Fibroblast of villous mesenchyme (primary cell): ENCODE measurements at regions not wholly inside any gene's neighbourhood (a gene's known extent, or its start where the extent isn't known, plus 50 kb on each side); places are given as distances from the start of the nearest gene placed in this dataset.

ENCODE experiments used
- DNase-seq: peaks from one replicate; pipeline ENCODE4 v3.0.0-alpha.2; 2010; ENCODE audit warnings: low read depth
- H3K4me3 ChIP-seq: 2 replicates; pipeline ENCODE4 v1.5.1; 2011; ENCODE audit warnings: low read depth, mild to moderate bottlenecking, low read length
- TF ChIP-seq, protein P1 (sequence below): IDR thresholded peaks from 2 replicates; pipeline ENCODE4 v1.5.1; 2012; ENCODE audit warnings: low read depth, mild to moderate bottlenecking, low read length; ENCODE audit not compliant: insufficient read depth

DNA sequence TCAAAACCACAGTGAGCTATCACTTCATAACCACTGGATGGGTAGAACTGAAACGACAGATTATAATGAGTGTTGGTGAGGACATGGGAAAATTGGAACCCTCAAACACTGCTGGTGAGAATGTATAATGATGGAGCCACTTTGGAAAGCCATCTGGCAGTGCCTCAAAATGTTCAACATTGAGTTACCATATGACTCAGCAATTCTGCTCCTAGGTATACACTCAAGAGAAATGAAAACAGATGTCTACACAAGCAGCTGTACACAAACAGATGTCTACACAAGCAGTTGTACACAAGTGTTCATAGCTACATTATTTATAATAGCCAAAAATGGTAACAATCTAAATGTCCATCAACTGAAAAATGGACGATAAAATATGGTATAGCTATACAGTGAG, 143.9 kb downstream of the PDGFRA start:
- H3K4me3 ChIP-seq, result no peak overlapping the region
- no peak for DNase-seq
- TF ChIP-seq, protein P1, sequence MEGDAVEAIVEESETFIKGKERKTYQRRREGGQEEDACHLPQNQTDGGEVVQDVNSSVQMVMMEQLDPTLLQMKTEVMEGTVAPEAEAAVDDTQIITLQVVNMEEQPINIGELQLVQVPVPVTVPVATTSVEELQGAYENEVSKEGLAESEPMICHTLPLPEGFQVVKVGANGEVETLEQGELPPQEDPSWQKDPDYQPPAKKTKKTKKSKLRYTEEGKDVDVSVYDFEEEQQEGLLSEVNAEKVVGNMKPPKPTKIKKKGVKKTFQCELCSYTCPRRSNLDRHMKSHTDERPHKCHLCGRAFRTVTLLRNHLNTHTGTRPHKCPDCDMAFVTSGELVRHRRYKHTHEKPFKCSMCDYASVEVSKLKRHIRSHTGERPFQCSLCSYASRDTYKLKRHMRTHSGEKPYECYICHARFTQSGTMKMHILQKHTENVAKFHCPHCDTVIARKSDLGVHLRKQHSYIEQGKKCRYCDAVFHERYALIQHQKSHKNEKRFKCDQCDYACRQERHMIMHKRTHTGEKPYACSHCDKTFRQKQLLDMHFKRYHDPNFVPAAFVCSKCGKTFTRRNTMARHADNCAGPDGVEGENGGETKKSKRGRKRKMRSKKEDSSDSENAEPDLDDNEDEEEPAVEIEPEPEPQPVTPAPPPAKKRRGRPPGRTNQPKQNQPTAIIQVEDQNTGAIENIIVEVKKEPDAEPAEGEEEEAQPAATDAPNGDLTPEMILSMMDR, result no peak

DNA sequence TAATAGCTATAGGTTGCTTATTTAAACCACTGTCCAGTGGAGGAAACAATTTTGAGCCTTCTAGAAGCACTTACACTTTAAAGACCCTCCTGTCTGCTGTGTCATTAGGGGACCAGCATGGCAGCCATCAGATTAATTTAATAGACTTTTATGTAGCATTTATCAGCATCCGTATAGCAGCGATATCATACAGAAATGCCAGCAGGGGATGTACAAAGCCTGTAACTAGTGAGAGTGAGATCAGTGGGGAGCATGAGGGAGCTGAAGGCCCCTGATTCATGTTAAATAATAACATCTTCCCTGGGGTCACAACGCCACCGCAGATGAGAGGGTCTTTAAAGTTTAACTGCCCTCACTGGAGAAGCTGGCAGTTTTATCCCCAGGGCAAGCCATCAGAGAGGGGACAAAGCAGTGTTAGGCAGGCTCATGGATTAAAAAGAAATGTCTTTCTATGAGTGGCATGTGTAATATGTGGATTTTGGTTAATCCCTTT, 144.7 kb downstream of the PDGFRA start:
- no peak for DNase-seq
- H3K4me3 ChIP-seq, result no peak overlapping the region
- TF ChIP-seq, protein P1, result no peak

- DNase-seq, result no peak
- H3K4me3 ChIP-seq, result no peak overlapping the region
Measured at GRCh38 chr4:54378461-54378860, 149.4 kb downstream of the PDGFRA start.

DNA sequence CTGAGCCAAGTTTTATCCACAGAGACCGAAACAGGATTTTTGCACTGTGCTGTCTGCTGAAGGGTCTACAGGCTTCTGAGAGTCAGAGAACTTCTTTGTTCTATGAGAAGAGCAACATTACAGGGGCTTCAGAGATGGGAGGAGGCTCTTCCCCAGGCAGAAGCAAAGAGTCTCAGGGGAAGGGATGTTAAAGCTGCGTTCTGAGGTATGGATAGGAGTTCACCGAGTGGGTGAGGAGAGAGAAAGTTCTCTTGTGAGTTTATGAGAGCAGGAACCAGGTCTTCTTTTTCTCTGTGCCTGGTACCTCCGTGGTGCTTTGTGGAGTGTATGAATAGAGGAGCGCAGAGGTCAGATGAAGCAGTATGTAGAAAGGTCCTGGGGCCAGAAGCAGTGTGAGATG, 155.1 kb downstream of the PDGFRA start:
- TF ChIP-seq, protein P1, result no peak
- H3K4me3 ChIP-seq, result no peak overlapping the region
- no peak for DNase-seq

More at GRCh38 chr4:54378461-54378860, 149.4 kb downstream of the PDGFRA start:
- TF ChIP-seq, protein P1, result no peak

DNA sequence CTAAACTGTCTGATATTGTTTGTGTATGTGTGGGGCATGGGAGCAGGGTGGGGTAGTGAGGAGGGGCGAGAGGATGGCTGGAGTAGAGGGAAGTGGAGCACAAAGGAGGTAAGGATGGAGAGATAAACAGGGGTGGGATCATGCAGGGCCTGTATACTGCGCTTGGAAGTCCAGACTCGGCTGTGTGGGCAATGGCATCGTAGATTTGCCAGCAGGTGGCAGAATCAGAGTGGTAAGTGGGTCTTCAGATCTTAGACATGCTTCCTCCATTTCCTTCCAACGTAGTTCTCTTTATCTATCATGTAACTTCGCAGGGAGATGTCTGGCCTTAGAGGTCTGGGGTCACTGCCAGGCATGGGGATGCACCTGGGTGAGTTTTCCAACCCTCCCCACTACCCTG, 155.5 kb downstream of the PDGFRA start:
- TF ChIP-seq, protein P1, result peak; percentile 35
- no peak overlapping the region for H3K4me3 ChIP-seq
- peak; percentile 24 for DNase-seq

GRCh38 chr4:54386042-54386669, 157.1 kb downstream of the PDGFRA start:
- TF ChIP-seq, protein P1, result no peak
- no peak for DNase-seq
- H3K4me3 ChIP-seq, result no peak overlapping the region

GRCh38 chr4:54386693-54387092, 157.6 kb downstream of the PDGFRA start:
- TF ChIP-seq, protein P1, result no peak

More at GRCh38 chr4:54386693-54387092, 157.6 kb downstream of the PDGFRA start:
- H3K4me3 ChIP-seq, result no peak overlapping the region
- DNase-seq, result no peak
